ENCODE measurements at regions not wholly inside any gene's neighbourhood (a gene's known extent, or its start where the extent isn't known, plus 50 kb on each side); places are given as distances from the start of the nearest gene placed in this dataset.

- TF ChIP-seq MAX (IDR thresholded peaks at IDR 0.05; ENCODE audit: low read depth): no peak
- no peak for TF ChIP-seq TAF1 (IDR thresholded peaks at IDR 0.05; ENCODE audit: borderline replicate concordance, low read depth, low read length)
- TF ChIP-seq RXRA (IDR thresholded peaks at IDR 0.05; ENCODE audit: borderline replicate concordance, low read depth): no peak
Measured at GRCh38 chr6:97449444-97449966, 166.5 kb upstream of the MMS22L start.
